WTC11 (cell line): ENCODE measurements at regions not wholly inside any gene's neighbourhood (a gene's known extent, or its start where the extent isn't known, plus 50 kb on each side); places are given as distances from the start of the nearest gene placed in this dataset.

Experiments used
- ATAC-seq: fragments of 200-7000 bp; cut with Tn5 transposase; 2 replicates; pipeline ENCODE4 v1.10.0; 2021; ENCODE audit warnings: mild to moderate bottlenecking, moderate library complexity
- CTCF ChIA-PET: fragments of 300-600 bp; sonication (Branson Sonifier 250); formaldehyde crosslinking; loops from one replicate; lab custom pipeline; 2021; ENCODE audit warnings: antibody characterized with exemption; lab: Charles Lee
- POLR2A ChIA-PET: fragments of 350-600 bp; sonication (Branson Sonifier 250); formaldehyde crosslinking; loops from one replicate; lab custom pipeline; 2021; ENCODE audit warnings: antibody characterized with exemption; lab: Charles Lee
- DNase-seq: peaks from one replicate; pipeline ENCODE4 v3.0.0; 2021; ENCODE audit warnings: low spot score
- H3K27ac Mint-ChIP-seq: 2 replicates; pipeline ENCODE4 v1.8.0; 2021; ENCODE audit warnings: mixed read lengths
- H3K27me3 Mint-ChIP-seq: 2 replicates; pipeline ENCODE4 v1.8.0; 2021; ENCODE audit warnings: low read depth, mild to moderate bottlenecking, moderate library complexity, mixed read lengths
- H3K36me3 Mint-ChIP-seq: 2 replicates; pipeline ENCODE4 v1.8.0; 2021; ENCODE audit warnings: mixed read lengths
- H3K4me1 Mint-ChIP-seq: 2 replicates; pipeline ENCODE4 v1.8.0; 2022; ENCODE audit warnings: mixed read lengths
- H3K4me3 Mint-ChIP-seq: 2 replicates; pipeline ENCODE4 v1.8.0; 2021; ENCODE audit warnings: mild to moderate bottlenecking, moderate library complexity, mixed read lengths
- H3K9me3 Mint-ChIP-seq: 2 replicates; pipeline ENCODE4 v1.8.0; 2021; ENCODE audit warnings: mixed read lengths
- CREM ChIP-seq: sonication (generic); formaldehyde crosslinking; IDR thresholded peaks from 2 replicates; pipeline ENCODE4 v1.8.1; 2022; ENCODE audit warnings: mild to moderate bottlenecking, missing genetic modification reagents, moderate library complexity
- E2F4 ChIP-seq: sonication (generic); formaldehyde crosslinking; IDR thresholded peaks from 2 replicates; pipeline ENCODE4 v1.8.1; 2022; ENCODE audit warnings: low read depth, mild to moderate bottlenecking, moderate library complexity, missing genetic modification reagents, borderline replicate concordance
- ERG ChIP-seq: fragments of 250-450 bp; sonication (Bioruptor Pico); IDR thresholded peaks from 2 replicates; pipeline ENCODE4 v1.8.0; 2021; ENCODE audit warnings: mild to moderate bottlenecking
- FOXP4 ChIP-seq: sonication (generic); formaldehyde crosslinking; IDR thresholded peaks from 2 replicates; pipeline ENCODE4 v1.8.0; 2022; ENCODE audit warnings: mild to moderate bottlenecking, missing genetic modification reagents
- GABPB1 ChIP-seq: sonication (generic); formaldehyde crosslinking; IDR thresholded peaks from 2 replicates; pipeline ENCODE4 v1.8.1; 2023; ENCODE audit warnings: mild to moderate bottlenecking, missing genetic modification reagents
- GTF2I ChIP-seq: fragments of 250-450 bp; sonication (Bioruptor Pico); conservative IDR thresholded peaks from 2 replicates; pipeline ENCODE4 v1.4.0; 2021; ENCODE audit warnings: mild to moderate bottlenecking
- IRF2 ChIP-seq: sonication (generic); formaldehyde crosslinking; IDR thresholded peaks from 2 replicates; pipeline ENCODE4 v1.8.0; 2022; ENCODE audit warnings: low read depth, missing genetic modification reagents, borderline replicate concordance
- MLX ChIP-seq: sonication (generic); formaldehyde crosslinking; IDR thresholded peaks from 2 replicates; pipeline ENCODE4 v1.8.1; 2023; ENCODE audit warnings: mild to moderate bottlenecking, missing genetic modification reagents, moderate library complexity
- MXD4 ChIP-seq: fragments of 250-450 bp; sonication (Bioruptor Pico); IDR thresholded peaks from 2 replicates; pipeline ENCODE4 v1.8.0; 2021; ENCODE audit warnings: mild to moderate bottlenecking, moderate library complexity, borderline replicate concordance
- NFYB ChIP-seq: sonication (generic); formaldehyde crosslinking; conservative IDR thresholded peaks from 2 replicates; pipeline ENCODE4 v1.8.0; 2022; ENCODE audit warnings: low read depth, missing genetic modification reagents
- NR1H2 ChIP-seq: sonication (generic); formaldehyde crosslinking; IDR thresholded peaks from 2 replicates; pipeline ENCODE4 v1.9.0; 2021; ENCODE audit warnings: mild to moderate bottlenecking, moderate library complexity, missing genetic modification reagents
- OVOL2 ChIP-seq: fragments of 250-450 bp; sonication (Bioruptor Pico); IDR thresholded peaks from 2 replicates; pipeline ENCODE4 v1.9.0; 2021; ENCODE audit warnings: mild to moderate bottlenecking, borderline replicate concordance
- PREB ChIP-seq: sonication (generic); formaldehyde crosslinking; IDR thresholded peaks from 2 replicates; pipeline ENCODE4 v1.8.1; 2022; ENCODE audit warnings: mild to moderate bottlenecking, missing genetic modification reagents, moderate library complexity, borderline replicate concordance
- SMAD3 ChIP-seq: sonication (generic); formaldehyde crosslinking; IDR thresholded peaks from 2 replicates; pipeline ENCODE4 v1.8.0; 2022; ENCODE audit warnings: missing genetic modification reagents, mild to moderate bottlenecking, borderline replicate concordance
- SMAD4 ChIP-seq: sonication (generic); formaldehyde crosslinking; IDR thresholded peaks from 2 replicates; pipeline ENCODE4 v1.8.0; 2022; ENCODE audit warnings: mild to moderate bottlenecking, missing genetic modification reagents
- SP1 ChIP-seq: sonication (generic); formaldehyde crosslinking; conservative IDR thresholded peaks from 2 replicates; pipeline ENCODE4 v1.8.1; 2022; ENCODE audit warnings: missing genetic modification reagents
- ZBTB21 ChIP-seq: sonication (generic); formaldehyde crosslinking; IDR thresholded peaks from 2 replicates; pipeline ENCODE4 v1.8.1; 2023; ENCODE audit warnings: mild to moderate bottlenecking, missing genetic modification reagents, borderline replicate concordance
- ZMAT4 ChIP-seq: fragments of 250-450 bp; sonication (Bioruptor Pico); IDR thresholded peaks from 2 replicates; pipeline ENCODE4 v1.9.0; 2021; ENCODE audit warnings: mild to moderate bottlenecking
- ZNF121 ChIP-seq: sonication (generic); formaldehyde crosslinking; IDR thresholded peaks from 2 replicates; pipeline ENCODE4 v1.8.0; 2023; ENCODE audit warnings: missing genetic modification reagents
- ZNF512 ChIP-seq: sonication (generic); formaldehyde crosslinking; IDR thresholded peaks from 2 replicates; pipeline ENCODE4 v1.8.1; 2022; ENCODE audit warnings: missing genetic modification reagents, borderline replicate concordance
- ZNF671 ChIP-seq: fragments of 250-450 bp; sonication (Bioruptor Pico); IDR thresholded peaks from 2 replicates; pipeline ENCODE4 v1.8.0; 2021; ENCODE audit warnings: mild to moderate bottlenecking

GRCh38 chr18:27361477-27361876 lies 176.4 kb upstream of the CHST9 start (continued):
- no peak for TF ChIP-seq FOXP4
- no peak for TF ChIP-seq MLX (CRISPR knock-in tag)

- Mint-ChIP-seq H3K4me3 (no peak overlapping the region), H3K27me3 (no peaks in the 10 kb centered on the region; the same call in 1 of the 2 replicates), H3K4me1 (no peaks in the 10 kb centered on the region), H3K27ac (no peak overlapping the region), H3K36me3 (no peaks in the 10 kb centered on the region), H3K9me3 (peaks cover 5% of the 10 kb centered on the region)
- ChIA-PET POLR2A (no interaction called here), CTCF (no interaction called here)
- TF ChIP-seq ZNF512 (no peak), ZMAT4 (CRISPR knock-in tag) (no peak), E2F4 (CRISPR knock-in tag) (no peak), SMAD4 (CRISPR knock-in tag) (no peak), PREB (CRISPR knock-in tag) (no peak), NFYB (CRISPR knock-in tag) (no peak), SMAD3 (no peak), GTF2I (CRISPR knock-in tag) (no peak), OVOL2 (CRISPR knock-in tag) (no peak), GABPB1 (CRISPR knock-in tag) (no peak), ZNF121 (no peak), CREM (CRISPR knock-in tag) (no peak), IRF2 (no peak), MXD4 (CRISPR knock-in tag) (no peak), SP1 (CRISPR knock-in tag) (no peak), ZNF671 (CRISPR knock-in tag) (no peak), ERG (CRISPR knock-in tag) (no peak), ZBTB21 (no peak), NR1H2 (CRISPR knock-in tag) (no peak)
- DNase-seq (no peak), ATAC-seq (no peak)
These were observed 170.2 kb upstream of the CHST9 start for GRCh38 chr18:27355308-27355707.
